GM23338 (cell line): ENCODE measurements at regions not wholly inside any gene's neighbourhood (a gene's known extent, or its start where the extent isn't known, plus 50 kb on each side); places are given as distances from the start of the nearest gene placed in this dataset.

ENCODE experiments used
- ATAC-seq: fragments of 200-7000 bp; cut with Tn5 transposase; 3 replicates; pipeline ENCODE4 v1.9.1; 2020
- DNase-seq: peaks from one replicate; pipeline ENCODE4 v3.0.0-alpha.2; 2015; ENCODE audit warnings: low spot score
- H2AFZ ChIP-seq: fragments of 200-600 bp; sonication (generic); 2 replicates; pipeline ENCODE4 v1.8.0; 2016; ENCODE audit warnings: antibody characterized with exemption, mild to moderate bottlenecking, moderate library complexity
- H3F3A ChIP-seq: fragments of 200-600 bp; sonication (generic); replicated peaks from 2 replicates; pipeline ENCODE4 v1.8.0; 2017; ENCODE audit warnings: antibody characterized with exemption, mixed run types, low read depth
- H3K27ac ChIP-seq: fragments of 200-600 bp; sonication (generic); 2 replicates; pipeline ENCODE4 v1.6.1; 2016; ENCODE audit warnings: low read depth
- H3K27me3 ChIP-seq: fragments of 200-600 bp; sonication (generic); 2 replicates; pipeline ENCODE4 v1.8.0; 2016; ENCODE audit warnings: mild to moderate bottlenecking, mixed run types, moderate library complexity; ENCODE audit not compliant: insufficient read depth
- H3K36me3 ChIP-seq: fragments of 200-600 bp; sonication (generic); 2 replicates; pipeline ENCODE4 v1.8.0; 2016; ENCODE audit warnings: mild to moderate bottlenecking; ENCODE audit not compliant: insufficient read depth
- H3K4me1 ChIP-seq: fragments of 200-600 bp; sonication (generic); 2 replicates; pipeline ENCODE4 v1.8.0; 2016; ENCODE audit warnings: mild to moderate bottlenecking, moderate library complexity; ENCODE audit not compliant: insufficient read depth
- H3K4me2 ChIP-seq: fragments of 200-600 bp; sonication (generic); 2 replicates; pipeline ENCODE4 v1.7.1; 2017; ENCODE audit warnings: mixed run types
- H3K4me3 ChIP-seq: fragments of 200-600 bp; sonication (generic); 2 replicates; pipeline ENCODE4 v1.6.1; 2016; ENCODE audit warnings: mixed run types
- H3K79me2 ChIP-seq: fragments of 200-600 bp; sonication (generic); replicated peaks from 2 replicates; pipeline ENCODE4 v1.8.0; 2017; ENCODE audit warnings: mild to moderate bottlenecking; ENCODE audit not compliant: insufficient read depth
- H3K9me2 ChIP-seq: fragments of 200-600 bp; sonication (generic); 2 replicates; pipeline ENCODE4 v1.8.0; 2017; ENCODE audit not compliant: insufficient read depth
- H4K20me1 ChIP-seq: fragments of 200-600 bp; sonication (generic); replicated peaks from 2 replicates; pipeline ENCODE4 v1.8.0; 2017; ENCODE audit warnings: mild to moderate bottlenecking; ENCODE audit not compliant: insufficient read depth
- H3K27ac Mint-ChIP-seq: 2 replicates; pipeline ENCODE4 v1.8.0; 2020; ENCODE audit warnings: inconsistent platforms, mild to moderate bottlenecking, moderate library complexity, mixed read lengths
- H3K27me3 Mint-ChIP-seq: 3 replicates; pipeline ENCODE4 v1.8.0; 2022; ENCODE audit warnings: low read depth, mild to moderate bottlenecking, moderate library complexity, mixed read lengths, inconsistent platforms; ENCODE audit not compliant: insufficient read depth, poor library complexity
- H3K36me3 Mint-ChIP-seq: 3 replicates; pipeline ENCODE4 v1.8.0; 2021; ENCODE audit warnings: low read depth, mild to moderate bottlenecking, inconsistent platforms, moderate library complexity, mixed read lengths
- H3K4me1 Mint-ChIP-seq: 3 replicates; pipeline ENCODE4 v1.8.0; 2020; ENCODE audit warnings: mild to moderate bottlenecking, inconsistent platforms, mixed read lengths
- H3K4me3 Mint-ChIP-seq: 3 replicates; pipeline ENCODE4 v1.8.0; 2021; ENCODE audit warnings: moderate library complexity, mild to moderate bottlenecking, inconsistent platforms, mixed read lengths
- H3K9me3 Mint-ChIP-seq: 3 replicates; pipeline ENCODE4 v1.8.0; 2020; ENCODE audit warnings: moderate library complexity, mild to moderate bottlenecking, inconsistent platforms, mixed read lengths
- CREB1 ChIP-seq: fragments of 250-450 bp; sonication (Bioruptor Pico); IDR thresholded peaks from 2 replicates; pipeline ENCODE4 v1.5.0; 2020; ENCODE audit warnings: low read depth, mild to moderate bottlenecking, moderate library complexity
- EZH2phosphoT487 ChIP-seq: fragments of 200-600 bp; sonication (generic); IDR thresholded peaks from one replicate; pipeline ENCODE4 v1.8.1; 2018; ENCODE audit warnings: antibody characterized with exemption; ENCODE audit not compliant: unreplicated experiment
- JUNB ChIP-seq: IDR thresholded peaks from one replicate; pipeline ENCODE4 v1.6.1; 2016; ENCODE audit warnings: antibody characterized with exemption; ENCODE audit not compliant: unreplicated experiment
- POLR2AphosphoS5 ChIP-seq: IDR thresholded peaks from 2 replicates; pipeline ENCODE4 v1.6.1; 2016; ENCODE audit warnings: antibody characterized with exemption, low read depth
- STAT1 ChIP-seq: IDR thresholded peaks from one replicate; pipeline ENCODE4 v1.6.1; 2016; ENCODE audit warnings: antibody characterized with exemption; ENCODE audit not compliant: unreplicated experiment
- ZNF331 ChIP-seq: fragments of 250-450 bp; sonication (Bioruptor Pico); IDR thresholded peaks from 2 replicates; pipeline ENCODE4 v1.5.0; 2020; ENCODE audit warnings: low read depth, mild to moderate bottlenecking, moderate library complexity
- TF ChIP-seq, protein P1 (sequence below): IDR thresholded peaks from one replicate; pipeline ENCODE4 v1.6.1; 2018; ENCODE audit warnings: antibody characterized with exemption; ENCODE audit not compliant: unreplicated experiment
- TF ChIP-seq, protein P2 (sequence below): fragments of 250-450 bp; sonication (Bioruptor Pico); IDR thresholded peaks from 2 replicates; pipeline ENCODE4 v1.5.0; 2020; ENCODE audit warnings: mild to moderate bottlenecking, moderate library complexity
- TF ChIP-seq, protein P3 (sequence below), 2 experiments: fragments of 200-600 bp in 1 of 2; sonication (generic) in 1 of 2; conservative IDR thresholded peaks; 2 replicates each; pipeline versions ENCODE4 v1.5.1 to v1.6.1; 2016 to 2017; ENCODE audit warnings: antibody characterized with exemption in 2 of 2, low read depth in 2 of 2, mild to moderate bottlenecking in 2 of 2, moderate library complexity in 1 of 2
- TF ChIP-seq, protein P4 (sequence below): IDR thresholded peaks from 2 replicates; pipeline ENCODE4 v1.6.1; 2016; ENCODE audit warnings: antibody characterized with exemption

DNA sequence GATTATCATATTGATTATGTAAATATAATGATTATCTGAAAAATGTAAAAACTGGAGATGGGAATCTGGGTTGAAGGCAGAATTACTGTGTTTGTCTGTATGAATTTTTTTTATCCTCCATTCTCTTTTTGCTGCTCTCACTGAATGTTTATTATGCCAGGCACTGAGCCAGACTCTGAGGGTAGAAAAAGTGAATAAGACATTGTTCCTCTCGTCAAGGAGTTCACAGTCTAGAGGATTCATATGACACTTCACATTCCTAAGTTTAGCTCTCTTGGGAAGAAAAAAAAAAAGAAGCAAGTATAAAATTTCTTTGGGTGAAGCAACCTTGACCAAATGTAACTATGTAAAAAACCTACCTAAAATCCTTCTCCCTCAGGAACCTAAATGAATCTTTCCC is 120.9 kb upstream of the LMO3 start (continued):
- TF ChIP-seq, protein P1, sequence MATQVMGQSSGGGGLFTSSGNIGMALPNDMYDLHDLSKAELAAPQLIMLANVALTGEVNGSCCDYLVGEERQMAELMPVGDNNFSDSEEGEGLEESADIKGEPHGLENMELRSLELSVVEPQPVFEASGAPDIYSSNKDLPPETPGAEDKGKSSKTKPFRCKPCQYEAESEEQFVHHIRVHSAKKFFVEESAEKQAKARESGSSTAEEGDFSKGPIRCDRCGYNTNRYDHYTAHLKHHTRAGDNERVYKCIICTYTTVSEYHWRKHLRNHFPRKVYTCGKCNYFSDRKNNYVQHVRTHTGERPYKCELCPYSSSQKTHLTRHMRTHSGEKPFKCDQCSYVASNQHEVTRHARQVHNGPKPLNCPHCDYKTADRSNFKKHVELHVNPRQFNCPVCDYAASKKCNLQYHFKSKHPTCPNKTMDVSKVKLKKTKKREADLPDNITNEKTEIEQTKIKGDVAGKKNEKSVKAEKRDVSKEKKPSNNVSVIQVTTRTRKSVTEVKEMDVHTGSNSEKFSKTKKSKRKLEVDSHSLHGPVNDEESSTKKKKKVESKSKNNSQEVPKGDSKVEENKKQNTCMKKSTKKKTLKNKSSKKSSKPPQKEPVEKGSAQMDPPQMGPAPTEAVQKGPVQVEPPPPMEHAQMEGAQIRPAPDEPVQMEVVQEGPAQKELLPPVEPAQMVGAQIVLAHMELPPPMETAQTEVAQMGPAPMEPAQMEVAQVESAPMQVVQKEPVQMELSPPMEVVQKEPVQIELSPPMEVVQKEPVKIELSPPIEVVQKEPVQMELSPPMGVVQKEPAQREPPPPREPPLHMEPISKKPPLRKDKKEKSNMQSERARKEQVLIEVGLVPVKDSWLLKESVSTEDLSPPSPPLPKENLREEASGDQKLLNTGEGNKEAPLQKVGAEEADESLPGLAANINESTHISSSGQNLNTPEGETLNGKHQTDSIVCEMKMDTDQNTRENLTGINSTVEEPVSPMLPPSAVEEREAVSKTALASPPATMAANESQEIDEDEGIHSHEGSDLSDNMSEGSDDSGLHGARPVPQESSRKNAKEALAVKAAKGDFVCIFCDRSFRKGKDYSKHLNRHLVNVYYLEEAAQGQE = no peak
- no peak for TF ChIP-seq JUNB
- TF ChIP-seq, protein P2, sequence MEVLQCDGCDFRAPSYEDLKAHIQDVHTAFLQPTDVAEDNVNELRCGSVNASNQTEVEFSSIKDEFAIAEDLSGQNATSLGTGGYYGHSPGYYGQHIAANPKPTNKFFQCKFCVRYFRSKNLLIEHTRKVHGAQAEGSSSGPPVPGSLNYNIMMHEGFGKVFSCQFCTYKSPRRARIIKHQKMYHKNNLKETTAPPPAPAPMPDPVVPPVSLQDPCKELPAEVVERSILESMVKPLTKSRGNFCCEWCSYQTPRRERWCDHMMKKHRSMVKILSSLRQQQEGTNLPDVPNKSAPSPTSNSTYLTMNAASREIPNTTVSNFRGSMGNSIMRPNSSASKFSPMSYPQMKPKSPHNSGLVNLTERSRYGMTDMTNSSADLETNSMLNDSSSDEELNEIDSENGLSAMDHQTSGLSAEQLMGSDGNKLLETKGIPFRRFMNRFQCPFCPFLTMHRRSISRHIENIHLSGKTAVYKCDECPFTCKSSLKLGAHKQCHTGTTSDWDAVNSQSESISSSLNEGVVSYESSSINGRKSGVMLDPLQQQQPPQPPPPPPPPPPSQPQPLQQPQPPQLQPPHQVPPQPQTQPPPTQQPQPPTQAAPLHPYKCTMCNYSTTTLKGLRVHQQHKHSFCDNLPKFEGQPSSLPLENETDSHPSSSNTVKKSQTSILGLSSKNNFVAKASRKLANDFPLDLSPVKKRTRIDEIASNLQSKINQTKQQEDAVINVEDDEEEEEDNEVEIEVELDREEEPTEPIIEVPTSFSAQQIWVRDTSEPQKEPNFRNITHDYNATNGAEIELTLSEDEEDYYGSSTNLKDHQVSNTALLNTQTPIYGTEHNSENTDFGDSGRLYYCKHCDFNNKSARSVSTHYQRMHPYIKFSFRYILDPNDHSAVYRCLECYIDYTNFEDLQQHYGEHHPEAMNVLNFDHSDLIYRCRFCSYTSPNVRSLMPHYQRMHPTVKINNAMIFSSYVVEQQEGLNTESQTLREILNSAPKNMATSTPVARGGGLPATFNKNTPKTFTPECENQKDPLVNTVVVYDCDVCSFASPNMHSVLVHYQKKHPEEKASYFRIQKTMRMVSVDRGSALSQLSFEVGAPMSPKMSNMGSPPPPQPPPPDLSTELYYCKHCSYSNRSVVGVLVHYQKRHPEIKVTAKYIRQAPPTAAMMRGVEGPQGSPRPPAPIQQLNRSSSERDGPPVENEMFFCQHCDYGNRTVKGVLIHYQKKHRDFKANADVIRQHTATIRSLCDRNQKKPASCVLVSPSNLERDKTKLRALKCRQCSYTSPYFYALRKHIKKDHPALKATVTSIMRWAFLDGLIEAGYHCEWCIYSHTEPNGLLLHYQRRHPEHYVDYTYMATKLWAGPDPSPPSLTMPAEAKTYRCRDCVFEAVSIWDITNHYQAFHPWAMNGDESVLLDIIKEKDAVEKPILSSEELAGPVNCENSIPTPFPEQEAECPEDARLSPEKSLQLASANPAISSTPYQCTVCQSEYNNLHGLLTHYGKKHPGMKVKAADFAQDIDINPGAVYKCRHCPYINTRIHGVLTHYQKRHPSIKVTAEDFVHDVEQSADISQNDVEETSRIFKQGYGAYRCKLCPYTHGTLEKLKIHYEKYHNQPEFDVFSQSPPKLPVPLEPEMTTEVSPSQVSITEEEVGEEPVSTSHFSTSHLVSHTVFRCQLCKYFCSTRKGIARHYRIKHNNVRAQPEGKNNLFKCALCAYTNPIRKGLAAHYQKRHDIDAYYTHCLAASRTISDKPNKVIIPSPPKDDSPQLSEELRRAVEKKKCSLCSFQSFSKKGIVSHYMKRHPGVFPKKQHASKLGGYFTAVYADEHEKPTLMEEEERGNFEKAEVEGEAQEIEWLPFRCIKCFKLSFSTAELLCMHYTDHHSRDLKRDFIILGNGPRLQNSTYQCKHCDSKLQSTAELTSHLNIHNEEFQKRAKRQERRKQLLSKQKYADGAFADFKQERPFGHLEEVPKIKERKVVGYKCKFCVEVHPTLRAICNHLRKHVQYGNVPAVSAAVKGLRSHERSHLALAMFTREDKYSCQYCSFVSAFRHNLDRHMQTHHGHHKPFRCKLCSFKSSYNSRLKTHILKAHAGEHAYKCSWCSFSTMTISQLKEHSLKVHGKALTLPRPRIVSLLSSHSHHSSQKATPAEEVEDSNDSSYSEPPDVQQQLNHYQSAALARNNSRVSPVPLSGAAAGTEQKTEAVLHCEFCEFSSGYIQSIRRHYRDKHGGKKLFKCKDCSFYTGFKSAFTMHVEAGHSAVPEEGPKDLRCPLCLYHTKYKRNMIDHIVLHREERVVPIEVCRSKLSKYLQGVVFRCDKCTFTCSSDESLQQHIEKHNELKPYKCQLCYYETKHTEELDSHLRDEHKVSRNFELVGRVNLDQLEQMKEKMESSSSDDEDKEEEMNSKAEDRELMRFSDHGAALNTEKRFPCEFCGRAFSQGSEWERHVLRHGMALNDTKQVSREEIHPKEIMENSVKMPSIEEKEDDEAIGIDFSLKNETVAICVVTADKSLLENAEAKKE (CRISPR knock-in tag) = no peak

DNA sequence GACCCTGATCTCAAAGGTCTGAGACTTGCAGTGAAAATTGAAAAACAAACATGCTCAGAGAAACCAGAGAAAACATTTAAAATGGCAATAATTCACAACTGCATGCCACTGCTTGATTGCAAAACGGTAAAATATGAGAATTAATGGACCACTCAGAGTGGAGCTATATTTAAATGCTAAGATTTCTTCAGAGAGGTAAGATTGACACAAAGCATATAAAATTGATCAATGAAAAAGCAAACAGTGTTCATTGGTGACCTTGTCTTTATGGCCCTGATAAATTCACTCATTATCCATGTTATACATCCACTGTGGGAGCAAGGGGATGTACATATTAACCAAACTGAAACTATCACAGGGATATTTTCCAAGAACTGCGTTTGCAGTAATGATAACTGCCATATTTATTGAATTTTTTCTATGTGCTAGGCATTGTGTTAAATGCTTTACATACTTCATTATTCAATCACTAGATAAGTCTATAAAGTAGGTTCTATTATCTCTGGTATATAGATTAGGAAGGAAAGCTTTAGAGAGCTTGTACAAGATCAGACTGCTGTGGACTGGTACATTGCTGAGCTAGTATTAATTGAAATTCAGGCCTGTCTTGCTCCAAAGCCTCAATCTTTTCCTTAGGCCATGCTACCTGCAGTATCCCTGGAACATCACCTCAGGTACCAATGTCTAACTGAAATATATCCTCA is 113.9 kb upstream of the LMO3 start:
- no peak overlapping the region for H2AFZ ChIP-seq
- DNase-seq (no peak), ATAC-seq (no peak)
- no peaks in the 10 kb centered on the region for H3K79me2 ChIP-seq
- Mint-ChIP-seq H3K4me1 (no peaks in the 10 kb centered on the region), H3K27ac (no peak overlapping the region), H3K9me3 (no peaks in the 10 kb centered on the region), H3K36me3 (no peaks in the 10 kb centered on the region), H3K4me3 (no peak overlapping the region), H3K27me3 (no peaks in the 10 kb centered on the region)
- no peak overlapping the region for H3K4me3 ChIP-seq
- H4K20me1 ChIP-seq = no peaks in the 10 kb centered on the region
- no peak overlapping the region for H3K4me2 ChIP-seq
- no peaks in the 10 kb centered on the region for H3F3A ChIP-seq
- no peak overlapping the region for H3K27ac ChIP-seq
- no peaks in the 10 kb centered on the region for H3K9me2 ChIP-seq
- H3K27me3 ChIP-seq = no peaks in the 10 kb centered on the region
- H3K36me3 ChIP-seq = no peaks in the 10 kb centered on the region
- no peaks in the 10 kb centered on the region for H3K4me1 ChIP-seq
- TF ChIP-seq CREB1 (CRISPR knock-in tag) = no peak
- TF ChIP-seq, protein P3, sequence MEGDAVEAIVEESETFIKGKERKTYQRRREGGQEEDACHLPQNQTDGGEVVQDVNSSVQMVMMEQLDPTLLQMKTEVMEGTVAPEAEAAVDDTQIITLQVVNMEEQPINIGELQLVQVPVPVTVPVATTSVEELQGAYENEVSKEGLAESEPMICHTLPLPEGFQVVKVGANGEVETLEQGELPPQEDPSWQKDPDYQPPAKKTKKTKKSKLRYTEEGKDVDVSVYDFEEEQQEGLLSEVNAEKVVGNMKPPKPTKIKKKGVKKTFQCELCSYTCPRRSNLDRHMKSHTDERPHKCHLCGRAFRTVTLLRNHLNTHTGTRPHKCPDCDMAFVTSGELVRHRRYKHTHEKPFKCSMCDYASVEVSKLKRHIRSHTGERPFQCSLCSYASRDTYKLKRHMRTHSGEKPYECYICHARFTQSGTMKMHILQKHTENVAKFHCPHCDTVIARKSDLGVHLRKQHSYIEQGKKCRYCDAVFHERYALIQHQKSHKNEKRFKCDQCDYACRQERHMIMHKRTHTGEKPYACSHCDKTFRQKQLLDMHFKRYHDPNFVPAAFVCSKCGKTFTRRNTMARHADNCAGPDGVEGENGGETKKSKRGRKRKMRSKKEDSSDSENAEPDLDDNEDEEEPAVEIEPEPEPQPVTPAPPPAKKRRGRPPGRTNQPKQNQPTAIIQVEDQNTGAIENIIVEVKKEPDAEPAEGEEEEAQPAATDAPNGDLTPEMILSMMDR (conservative IDR thresholded peaks at IDR 0.05; ENCODE audit: low read depth in 2 of 2) = no peak
- TF ChIP-seq, protein P4, sequence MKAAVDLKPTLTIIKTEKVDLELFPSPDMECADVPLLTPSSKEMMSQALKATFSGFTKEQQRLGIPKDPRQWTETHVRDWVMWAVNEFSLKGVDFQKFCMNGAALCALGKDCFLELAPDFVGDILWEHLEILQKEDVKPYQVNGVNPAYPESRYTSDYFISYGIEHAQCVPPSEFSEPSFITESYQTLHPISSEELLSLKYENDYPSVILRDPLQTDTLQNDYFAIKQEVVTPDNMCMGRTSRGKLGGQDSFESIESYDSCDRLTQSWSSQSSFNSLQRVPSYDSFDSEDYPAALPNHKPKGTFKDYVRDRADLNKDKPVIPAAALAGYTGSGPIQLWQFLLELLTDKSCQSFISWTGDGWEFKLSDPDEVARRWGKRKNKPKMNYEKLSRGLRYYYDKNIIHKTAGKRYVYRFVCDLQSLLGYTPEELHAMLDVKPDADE = no peak
- no peak for TF ChIP-seq JUNB
- TF ChIP-seq ZNF331 (CRISPR knock-in tag) = no peak
- TF ChIP-seq POLR2AphosphoS5 = no peak
- no peak for TF ChIP-seq STAT1
- no peak for TF ChIP-seq EZH2phosphoT487
